ENCODE measurements at regions not wholly inside any gene's neighbourhood (a gene's known extent, or its start where the extent isn't known, plus 50 kb on each side); places are given as distances from the start of the nearest gene placed in this dataset.
A peak's percentile ranks its signal among the peaks of the same experiment; 100 is the strongest.

GRCh38 chr10:36129051-36129450 is 487.0 kb upstream of the FZD8 start:
- H3K27ac ChIP-seq, result no peak overlapping the region
- intact Hi-C loops (cut with DNase I), result no loop called here
- H3K4me1 ChIP-seq, result no peaks in the 10 kb centered on the region
- ATAC-seq (no peak), DNase-seq (no peak)
- no peaks in the 10 kb centered on the region for H3K9me3 ChIP-seq
- no peak overlapping the region for H3K4me3 ChIP-seq
- 96 to 97% (median 97%) methylated on average over 4 of the region's 4 CpGs for WGBS, 4 donors
- TF ChIP-seq POLR2A (IDR thresholded peaks at IDR 0.05) (no peak), CTCF (IDR thresholded peaks at IDR 0.05) (no peak)
- no peaks in the 10 kb centered on the region for H3K27me3 ChIP-seq
- no peaks in the 10 kb centered on the region for H3K36me3 ChIP-seq

GRCh38 chr10:36126076-36126475 is 484.0 kb upstream of the FZD8 start:
- intact Hi-C loops (cut with DNase I), result no loop called here
- ATAC-seq, result no peak

GRCh38 chr10:36119455-36119854 is 477.4 kb upstream of the FZD8 start:
- ATAC-seq (peak in 1 of 4 donors; percentile 67), DNase-seq (peak in 3 of 5 donors; percentile 24 to 41 (median 31))
- Histone ChIP-seq H3K9me3 (no peaks in the 10 kb centered on the region), H3K4me3 (no peak overlapping the region), H3K4me1 (peaks cover 0 to 54% (median 15%) of the 10 kb centered on the region in 12 donors), H3K27ac (peak overlapping the region in 1 of 12 donors; percentile 28), H3K36me3 (no peaks in the 10 kb centered on the region), H3K27me3 (no peaks in the 10 kb centered on the region)
- WGBS, 4 donors, result 78 to 81% (median 81%) methylated on average over 5 of the region's 5 CpGs
- TF ChIP-seq POLR2A (IDR thresholded peaks at IDR 0.05) (no peak), CTCF (IDR thresholded peaks at IDR 0.05) (no peak)
- intact Hi-C loops (cut with DNase I), result no loop called here

More at GRCh38 chr10:36126076-36126475, 484.0 kb upstream of the FZD8 start:
- Histone ChIP-seq H3K27me3 (no peaks in the 10 kb centered on the region), H3K27ac (no peak overlapping the region), H3K36me3 (no peaks in the 10 kb centered on the region), H3K4me3 (no peak overlapping the region), H3K9me3 (no peaks in the 10 kb centered on the region), H3K4me1 (no peaks in the 10 kb centered on the region)
- no peak for DNase-seq
- no peak for TF ChIP-seq CTCF (IDR thresholded peaks at IDR 0.05)
- TF ChIP-seq POLR2A (IDR thresholded peaks at IDR 0.05), result no peak

GRCh38 chr10:36118314-36118713 is 476.2 kb upstream of the FZD8 start:
- Histone ChIP-seq H3K27me3 (no peaks in the 10 kb centered on the region), H3K27ac (peak overlapping the region in 1 of 12 donors; percentile 53), H3K36me3 (no peaks in the 10 kb centered on the region), H3K4me3 (no peak overlapping the region), H3K9me3 (no peaks in the 10 kb centered on the region), H3K4me1 (peaks cover 0 to 54% (median 16%) of the 10 kb centered on the region in 12 donors)
- ATAC-seq (no peak), DNase-seq (no peak)
- WGBS, 4 donors, result 81 to 91% (median 88%) methylated on average over 7 of the region's 7 CpGs
- no peak for TF ChIP-seq CTCF (IDR thresholded peaks at IDR 0.05)
- no peak for TF ChIP-seq POLR2A (IDR thresholded peaks at IDR 0.05)
- intact Hi-C loops (cut with DNase I), result no loop called here
